ENCODE measurements at regions not wholly inside any gene's neighbourhood (a gene's known extent, or its start where the extent isn't known, plus 50 kb on each side); places are given as distances from the start of the nearest gene placed in this dataset.

- DNase-seq (ENCODE audit: low read depth, low spot score) = no peak
- H4K20me1 ChIP-seq (ENCODE audit: insufficient read depth) = no peaks in the 10 kb centered on the region
- TF ChIP-seq ATF3 (IDR thresholded peaks at IDR 0.05) = no peak
- TF ChIP-seq EZH2 (IDR thresholded peaks at IDR 0.05) = no peak
- no peak for TF ChIP-seq RAD21 (IDR thresholded peaks at IDR 0.05; ENCODE audit: low read depth)
- TF ChIP-seq MAX (IDR thresholded peaks at IDR 0.05) = no peak
- no peak for TF ChIP-seq EZH2phosphoT487 (IDR thresholded peaks at IDR 0.05; ENCODE audit: borderline replicate concordance)
- TF ChIP-seq, protein P1, sequence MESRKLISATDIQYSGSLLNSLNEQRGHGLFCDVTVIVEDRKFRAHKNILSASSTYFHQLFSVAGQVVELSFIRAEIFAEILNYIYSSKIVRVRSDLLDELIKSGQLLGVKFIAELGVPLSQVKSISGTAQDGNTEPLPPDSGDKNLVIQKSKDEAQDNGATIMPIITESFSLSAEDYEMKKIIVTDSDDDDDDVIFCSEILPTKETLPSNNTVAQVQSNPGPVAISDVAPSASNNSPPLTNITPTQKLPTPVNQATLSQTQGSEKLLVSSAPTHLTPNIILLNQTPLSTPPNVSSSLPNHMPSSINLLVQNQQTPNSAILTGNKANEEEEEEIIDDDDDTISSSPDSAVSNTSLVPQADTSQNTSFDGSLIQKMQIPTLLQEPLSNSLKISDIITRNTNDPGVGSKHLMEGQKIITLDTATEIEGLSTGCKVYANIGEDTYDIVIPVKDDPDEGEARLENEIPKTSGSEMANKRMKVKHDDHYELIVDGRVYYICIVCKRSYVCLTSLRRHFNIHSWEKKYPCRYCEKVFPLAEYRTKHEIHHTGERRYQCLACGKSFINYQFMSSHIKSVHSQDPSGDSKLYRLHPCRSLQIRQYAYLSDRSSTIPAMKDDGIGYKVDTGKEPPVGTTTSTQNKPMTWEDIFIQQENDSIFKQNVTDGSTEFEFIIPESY (IDR thresholded peaks at IDR 0.05; ENCODE audit: extremely low read depth, insufficient replicate concordance, low read length) = no peak
- TF ChIP-seq EGR1 (IDR thresholded peaks at IDR 0.05; ENCODE audit: low read depth) = no peak
- TF ChIP-seq ZFX (IDR thresholded peaks at IDR 0.05) = no peak
- no peak for TF ChIP-seq CTCF (IDR thresholded peaks at IDR 0.05 in 2 of 3, conservative IDR thresholded peaks at IDR 0.05 in 1 of 3; ENCODE audit: borderline replicate concordance in 1 of 3, insufficient read depth in 1 of 3, low read depth in 2 of 3, low read length in 2 of 3)
- no peak for TF ChIP-seq CEBPB (IDR thresholded peaks at IDR 0.05; ENCODE audit: low read depth)
- TF ChIP-seq JUND (IDR thresholded peaks at IDR 0.05) = no peak
- no peak for TF ChIP-seq SIN3A (IDR thresholded peaks at IDR 0.05; ENCODE audit: low read depth)
- no peak for TF ChIP-seq FOSL1 (IDR thresholded peaks at IDR 0.05; ENCODE audit: low read depth)
- ATAC-seq = no peak
- no peak overlapping the region for H3K27ac ChIP-seq (ENCODE audit: low read depth, low read length)
- CTCF ChIA-PET = no interaction called here
- no peak overlapping the region for H3K4me2 ChIP-seq (ENCODE audit: low read length)
- H3K27me3 ChIP-seq (ENCODE audit: insufficient read depth, low read length) = no peaks in the 10 kb centered on the region
- no peaks in the 10 kb centered on the region for H3K9me2 ChIP-seq (ENCODE audit: insufficient read depth)
- peaks cover 0 to 21% of the 10 kb centered on the region in 2 experiments; a peak in 1 of 4 replicates for H3K9me3 ChIP-seq (ENCODE audit: control insufficient read depth in 1 of 2, insufficient read depth in 1 of 2, low read depth in 1 of 2, low read length in 2 of 2)
- H3K4me1 ChIP-seq (ENCODE audit: control insufficient read depth in 1 of 2, insufficient read depth in 2 of 2, low read length in 2 of 2) = no peaks in the 10 kb centered on the region
- intact Hi-C loops (cut with micrococcal nuclease) = no loop called here
- RAD21 ChIA-PET (ENCODE audit: low non-redundant PET in 1 of 2, low total read pairs in 2 of 2, uncharacterized antibody in 2 of 2, unreplicated experiment in 2 of 2) = no interaction called here
- H3K36me3 ChIP-seq (ENCODE audit: control insufficient read depth in 1 of 2, insufficient read depth in 2 of 2, low read length in 2 of 2) = no peaks in the 10 kb centered on the region
- no peak overlapping the region for H3K4me3 ChIP-seq (replicated peaks in 1 of 2; ENCODE audit: low read depth in 1 of 2, low read length in 2 of 2)
- no TSS peak for BruUV-seq (replicated peaks)
- no peak overlapping the region for H3K9ac ChIP-seq (ENCODE audit: low read length)
- H2AFZ ChIP-seq (ENCODE audit: low read depth, low read length, poor library complexity, severe bottlenecking) = no peak overlapping the region
- POLR2A ChIA-PET = interaction anchor here (0.7 kb wide), 1 partner anchor 23 kb away, joined by 3 read pairs; no protein-coding TSS in a partner anchor
- H3K79me2 ChIP-seq (ENCODE audit: insufficient read depth, low read length) = no peaks in the 10 kb centered on the region
Observed at GRCh38 chr6:62393608-62394007, 107.6 kb upstream of the KHDRBS2 start.
